ENCODE measurements at regions not wholly inside any gene's neighbourhood (a gene's known extent, or its start where the extent isn't known, plus 50 kb on each side); places are given as distances from the start of the nearest gene placed in this dataset.
"Not testable (repeated sequence)": the region's sequence is repeated elsewhere in the genome, so short reads cannot be mapped to it uniquely, and the experiment has no call there.

DNA sequence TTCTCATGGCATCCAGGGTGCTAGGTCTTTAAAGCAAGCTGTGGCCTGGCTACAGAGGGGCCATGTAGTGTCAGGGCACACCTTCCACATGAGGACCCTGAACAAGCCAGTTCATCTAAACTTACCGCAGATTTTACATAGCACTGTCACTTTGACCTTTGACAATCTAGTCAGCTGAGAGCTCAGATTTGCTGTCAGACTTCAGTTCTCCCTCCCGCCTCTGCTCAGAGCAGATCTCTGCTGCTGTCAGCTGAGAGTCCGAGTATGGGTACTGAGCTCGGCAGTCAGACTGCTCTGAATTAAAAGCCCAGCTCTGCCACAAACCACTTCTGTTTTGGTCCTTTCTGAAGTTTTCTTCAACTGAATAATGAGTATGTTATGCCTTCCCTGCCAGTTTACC is 507.1 kb downstream of the SOX6 start:
- WGBS (ENCODE audit: extremely low coverage, insufficient read length, low lambda C conversion rate): no CpG with 5 or more reads among the region's 4 CpGs

DNA sequence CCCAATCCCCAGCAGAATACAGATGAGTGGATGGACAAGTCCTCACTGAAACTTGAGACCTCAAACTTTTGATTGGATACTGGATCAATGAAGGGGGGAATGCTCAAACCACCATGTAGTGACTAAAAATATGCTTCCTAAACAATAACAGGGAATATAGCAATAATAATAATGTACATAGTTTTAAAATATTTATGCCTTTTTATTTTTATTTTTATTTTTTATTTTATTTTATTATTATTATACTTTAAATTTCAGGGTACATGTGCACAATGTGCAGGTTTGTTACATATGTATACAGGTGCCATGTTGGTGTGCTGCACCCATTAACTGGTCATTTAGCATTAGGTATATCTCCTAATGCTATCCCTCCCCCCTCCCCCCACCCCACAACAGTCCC is 506.0 kb downstream of the SOX6 start:
- H3K4me3 Mint-ChIP-seq; H3K56ac ChIP-seq (ENCODE audit: insufficient read length, low read depth, low read length); H3K9me3 ChIP-seq (ENCODE audit: control insufficient read depth, low read depth, low read length); H3K4ac ChIP-seq (ENCODE audit: low read depth, low read length); H3K27me3 ChIP-seq (ENCODE audit: insufficient read depth, low read length); H3K23ac ChIP-seq (ENCODE audit: insufficient read length, low read depth, low read length); H3K36me3 Mint-ChIP-seq (ENCODE audit: insufficient read depth in 1 of 3, low read depth in 3 of 3); H4K8ac ChIP-seq (replicated peaks; ENCODE audit: insufficient read length, low read depth, low read length); H3K4me2 ChIP-seq (ENCODE audit: insufficient read depth, insufficient read length, low read length); H3K9me3 Mint-ChIP-seq; H2AFZ ChIP-seq (ENCODE audit: low read length); H3K79me1 ChIP-seq (ENCODE audit: insufficient read depth, low read depth, low read length, poor library complexity, severe bottlenecking); H3K18ac ChIP-seq (ENCODE audit: insufficient read length, low read depth, low read length); H3K27ac Mint-ChIP-seq; H2BK20ac ChIP-seq (ENCODE audit: low read depth, low read length, poor library complexity, severe bottlenecking); H2BK5ac ChIP-seq (ENCODE audit: insufficient read length, low read length); H3K14ac ChIP-seq (ENCODE audit: insufficient read depth, low read length); H4K20me1 ChIP-seq (ENCODE audit: control insufficient read depth, insufficient read depth, insufficient read length); H3K9ac ChIP-seq (ENCODE audit: extremely low read depth, insufficient read length, low read length); H4K91ac ChIP-seq (ENCODE audit: insufficient read length, low read depth, low read length); H3K27ac ChIP-seq (ENCODE audit: insufficient read length, low read depth, low read length); H3K79me2 ChIP-seq (ENCODE audit: insufficient read depth, low read length); DNase-seq; H2BK120ac ChIP-seq (ENCODE audit: low read depth, low read length, poor library complexity, severe bottlenecking); H3K4me1 ChIP-seq (ENCODE audit: insufficient read depth, low read length); H2AK5ac ChIP-seq (ENCODE audit: insufficient read length, low read length); H2BK12ac ChIP-seq (ENCODE audit: insufficient read length, low read depth, low read length); H4K5ac ChIP-seq (ENCODE audit: insufficient read length, low read depth, low read length); H3K23me2 ChIP-seq (ENCODE audit: insufficient read length, low read depth, low read length, poor library complexity, severe bottlenecking); H3T11ph ChIP-seq (ENCODE audit: low read length); H2BK15ac ChIP-seq (ENCODE audit: low read depth, low read length): not testable (repeated sequence)
- Mint-ChIP-seq H3K4me1 (peaks cover 8 to 24% of the 10 kb centered on the region in 2 experiments), H3K27me3 (ENCODE audit: low read depth) (peaks cover 20% of the 10 kb centered on the region)

More for the DNA sequence above, 507.1 kb downstream of the SOX6 start:
- Histone ChIP-seq H3K79me2 (ENCODE audit: insufficient read depth, low read length) (no peaks in the 10 kb centered on the region), H3K9me3 (ENCODE audit: control insufficient read depth, low read depth, low read length) (no peaks in the 10 kb centered on the region), H3K4ac (ENCODE audit: low read depth, low read length) (no peak overlapping the region), H3K23me2 (ENCODE audit: insufficient read length, low read depth, low read length, poor library complexity, severe bottlenecking) (no peaks in the 10 kb centered on the region), H3K9ac (ENCODE audit: extremely low read depth, insufficient read length, low read length) (no peak overlapping the region), H3K27me3 (ENCODE audit: insufficient read depth, low read length) (no peaks in the 10 kb centered on the region), H3K56ac (ENCODE audit: insufficient read length, low read depth, low read length) (no peak overlapping the region), H3K4me2 (ENCODE audit: insufficient read depth, insufficient read length, low read length) (no peak overlapping the region), H2BK15ac (ENCODE audit: low read depth, low read length) (no peak overlapping the region), H2BK120ac (ENCODE audit: low read depth, low read length, poor library complexity, severe bottlenecking) (no peak overlapping the region), H2AFZ (ENCODE audit: low read length) (no peak overlapping the region), H3K27ac (ENCODE audit: insufficient read length, low read depth, low read length) (no peak overlapping the region), H4K91ac (ENCODE audit: insufficient read length, low read depth, low read length) (no peak overlapping the region), H2BK12ac (ENCODE audit: insufficient read length, low read depth, low read length) (no peak overlapping the region), H2AK5ac (ENCODE audit: insufficient read length, low read length) (no peak overlapping the region), H3T11ph (ENCODE audit: low read length) (no peak overlapping the region), H2BK5ac (ENCODE audit: insufficient read length, low read length) (no peak overlapping the region), H4K20me1 (ENCODE audit: control insufficient read depth, insufficient read depth, insufficient read length) (no peaks in the 10 kb centered on the region), H4K5ac (ENCODE audit: insufficient read length, low read depth, low read length) (no peak overlapping the region), H2BK20ac (ENCODE audit: low read depth, low read length, poor library complexity, severe bottlenecking) (no peak overlapping the region), H3K14ac (ENCODE audit: insufficient read depth, low read length) (no peak overlapping the region), H3K4me1 (ENCODE audit: insufficient read depth, low read length) (no peaks in the 10 kb centered on the region; the same call in 1 of the 2 replicates), H4K8ac (replicated peaks; ENCODE audit: insufficient read length, low read depth, low read length) (no peak overlapping the region), H3K23ac (ENCODE audit: insufficient read length, low read depth, low read length) (no peak overlapping the region), H3K18ac (ENCODE audit: insufficient read length, low read depth, low read length) (no peak overlapping the region), H3K79me1 (ENCODE audit: insufficient read depth, low read depth, low read length, poor library complexity, severe bottlenecking) (no peaks in the 10 kb centered on the region)
- Mint-ChIP-seq H3K27me3 (ENCODE audit: low read depth) (peaks cover 18% of the 10 kb centered on the region), H3K9me3 (no peaks in the 10 kb centered on the region), H3K4me3 (no peak overlapping the region), H3K36me3 (ENCODE audit: insufficient read depth in 1 of 3, low read depth in 3 of 3) (no peaks in the 10 kb centered on the region), H3K4me1 (peaks cover 17 to 33% of the 10 kb centered on the region in 2 experiments), H3K27ac (no peak overlapping the region)
- DNase-seq: no peak
- TF ChIP-seq, protein P1, sequence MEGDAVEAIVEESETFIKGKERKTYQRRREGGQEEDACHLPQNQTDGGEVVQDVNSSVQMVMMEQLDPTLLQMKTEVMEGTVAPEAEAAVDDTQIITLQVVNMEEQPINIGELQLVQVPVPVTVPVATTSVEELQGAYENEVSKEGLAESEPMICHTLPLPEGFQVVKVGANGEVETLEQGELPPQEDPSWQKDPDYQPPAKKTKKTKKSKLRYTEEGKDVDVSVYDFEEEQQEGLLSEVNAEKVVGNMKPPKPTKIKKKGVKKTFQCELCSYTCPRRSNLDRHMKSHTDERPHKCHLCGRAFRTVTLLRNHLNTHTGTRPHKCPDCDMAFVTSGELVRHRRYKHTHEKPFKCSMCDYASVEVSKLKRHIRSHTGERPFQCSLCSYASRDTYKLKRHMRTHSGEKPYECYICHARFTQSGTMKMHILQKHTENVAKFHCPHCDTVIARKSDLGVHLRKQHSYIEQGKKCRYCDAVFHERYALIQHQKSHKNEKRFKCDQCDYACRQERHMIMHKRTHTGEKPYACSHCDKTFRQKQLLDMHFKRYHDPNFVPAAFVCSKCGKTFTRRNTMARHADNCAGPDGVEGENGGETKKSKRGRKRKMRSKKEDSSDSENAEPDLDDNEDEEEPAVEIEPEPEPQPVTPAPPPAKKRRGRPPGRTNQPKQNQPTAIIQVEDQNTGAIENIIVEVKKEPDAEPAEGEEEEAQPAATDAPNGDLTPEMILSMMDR (conservative IDR thresholded peaks at IDR 0.05): no peak

All from H9 (cell line).